HEK293T (cell line): ENCODE measurements at regions not wholly inside any gene's neighbourhood (a gene's known extent, or its start where the extent isn't known, plus 50 kb on each side); places are given as distances from the start of the nearest gene placed in this dataset.

ENCODE experiments used
- CTCF ChIA-PET: fragments of 350-600 bp; formaldehyde crosslinking; extraction: SDS; loops from one replicate; lab custom pipeline; 2021; ENCODE audit warnings: antibody characterized with exemption, inconsistent platforms; lab: Yijun Ruan, JAX
- POLR2A ChIA-PET: fragments of 350-600 bp; formaldehyde crosslinking; extraction: SDS; loops from one replicate; lab custom pipeline; 2020; ENCODE audit warnings: antibody characterized with exemption, inconsistent platforms; lab: Yijun Ruan, JAX
- DNase-seq: peaks from one replicate; pipeline ENCODE4 v3.0.0; 2012; ENCODE audit warnings: mixed read lengths; ENCODE audit errors: extremely low spot score
- ARNT ChIP-seq: fragments of 450-650 bp; IDR thresholded peaks from 2 replicates; pipeline ENCODE4 v1.6.1; 2017; ENCODE audit warnings: mild to moderate bottlenecking
- BHLHE40 ChIP-seq: fragments of 450-650 bp; IDR thresholded peaks from 2 replicates; pipeline ENCODE4 v1.6.1; 2016; ENCODE audit warnings: mild to moderate bottlenecking, moderate library complexity, borderline replicate concordance
- CTBP1 ChIP-seq: fragments of 450-650 bp; IDR thresholded peaks from 2 replicates; pipeline ENCODE4 v1.6.1; 2016; ENCODE audit warnings: borderline replicate concordance
- ELF4 ChIP-seq: fragments of 450-650 bp; IDR thresholded peaks from 2 replicates; pipeline ENCODE4 v1.6.1; 2017; ENCODE audit warnings: antibody characterized with exemption
- FOXA1 ChIP-seq: fragments of 450-650 bp; IDR thresholded peaks from 2 replicates; pipeline ENCODE4 v1.6.1; 2016; ENCODE audit warnings: mild to moderate bottlenecking
- FOXK2 ChIP-seq: fragments of 450-650 bp; IDR thresholded peaks from 2 replicates; pipeline ENCODE4 v1.6.1; 2016; ENCODE audit warnings: mild to moderate bottlenecking
- FOXM1 ChIP-seq: fragments of 450-650 bp; IDR thresholded peaks from 2 replicates; pipeline ENCODE4 v1.6.1; 2017; ENCODE audit warnings: mild to moderate bottlenecking, borderline replicate concordance
- HDGF ChIP-seq: fragments of 450-650 bp; IDR thresholded peaks from 2 replicates; pipeline ENCODE4 v1.6.1; 2017; ENCODE audit warnings: antibody characterized with exemption, borderline replicate concordance
- L3MBTL2 ChIP-seq: fragments of 450-650 bp; conservative IDR thresholded peaks from 2 replicates; pipeline ENCODE4 v1.6.1; 2016; ENCODE audit warnings: mild to moderate bottlenecking
- LEF1 ChIP-seq: fragments of 450-650 bp; IDR thresholded peaks from 2 replicates; pipeline ENCODE4 v1.6.1; 2017; ENCODE audit warnings: mild to moderate bottlenecking, borderline replicate concordance
- NFRKB ChIP-seq: fragments of 450-650 bp; IDR thresholded peaks from 2 replicates; pipeline ENCODE4 v1.6.1; 2016; ENCODE audit warnings: mild to moderate bottlenecking, moderate library complexity
- PKNOX1 ChIP-seq: fragments of 450-650 bp; IDR thresholded peaks from 2 replicates; pipeline ENCODE4 v1.6.1; 2016
- SP1 ChIP-seq: fragments of 450-650 bp; IDR thresholded peaks from 2 replicates; pipeline ENCODE4 v1.6.1; 2017
- SUZ12 ChIP-seq: fragments of 450-650 bp; IDR thresholded peaks from 2 replicates; pipeline ENCODE4 v1.6.1; 2016; ENCODE audit warnings: mild to moderate bottlenecking
- TARDBP ChIP-seq: fragments of 450-650 bp; IDR thresholded peaks from 2 replicates; pipeline ENCODE4 v1.6.1; 2016
- ZNF384 ChIP-seq: fragments of 450-650 bp; IDR thresholded peaks from 2 replicates; pipeline ENCODE4 v1.6.1; 2016

GRCh38 chr5:124584991-124585715, 161.3 kb downstream of the ZNF608 start:
- TF ChIP-seq FOXM1 (no peak), ELF4 (no peak), NFRKB (no peak)
- ChIA-PET POLR2A (interaction anchor here (1.2 kb wide), 1 partner anchor 14 kb away, joined by 4 read pairs; no protein-coding TSS in a partner anchor), CTCF (no interaction called here)
- no peak for DNase-seq

GRCh38 chr5:124583469-124584350, 162.7 kb downstream of the ZNF608 start:
- POLR2A ChIA-PET: interaction anchor here (0.7 to 1.0 kb wide), 2 partner anchors 9 to 14 kb away, joined by 3 read pairs; no protein-coding TSS in a partner anchor
- no peak for TF ChIP-seq HDGF
- no peak for TF ChIP-seq SUZ12
- TF ChIP-seq L3MBTL2: no peak
- TF ChIP-seq NFRKB: no peak
- no peak for TF ChIP-seq ELF4
- no peak for TF ChIP-seq PKNOX1
- TF ChIP-seq BHLHE40: no peak
- TF ChIP-seq FOXK2: no peak
- no peak for TF ChIP-seq FOXM1
- TF ChIP-seq TARDBP: no peak
- TF ChIP-seq ZNF384: no peak
- no peak for TF ChIP-seq CTBP1
- no peak for TF ChIP-seq LEF1
- no peak for TF ChIP-seq ARNT
- TF ChIP-seq FOXA1: no peak
- no peak for DNase-seq
- CTCF ChIA-PET: interaction anchor here (0.6 kb wide), 1 partner anchor 56 kb away, joined by 3 read pairs; no protein-coding TSS in a partner anchor

GRCh38 chr5:124582561-124582840, 163.9 kb downstream of the ZNF608 start:
- TF ChIP-seq CTBP1: no peak
- TF ChIP-seq SP1: no peak
- TF ChIP-seq ARNT: no peak
- TF ChIP-seq NFRKB: no peak
- TF ChIP-seq FOXK2: no peak
- TF ChIP-seq BHLHE40: no peak
- no peak for TF ChIP-seq FOXM1
- TF ChIP-seq ZNF384: no peak
- no peak for TF ChIP-seq SUZ12
- no peak for TF ChIP-seq LEF1
- ChIA-PET POLR2A (interaction anchor here (1.3 kb wide), 1 partner anchor 16 kb away, joined by 3 read pairs; no protein-coding TSS in a partner anchor), CTCF (interaction anchor here (0.8 kb wide), 1 partner anchor 10 kb away, joined by 3 read pairs; no protein-coding TSS in a partner anchor)
- no peak for DNase-seq

GRCh38 chr5:124581738-124582560, 164.5 kb downstream of the ZNF608 start:
- ChIA-PET CTCF (interaction anchor here (0.8 kb wide), 2 partner anchors 10 to 371 kb away, joined by 3 read pairs; no protein-coding TSS in a partner anchor), POLR2A (interaction anchor here (1.3 kb wide), 1 partner anchor 16 kb away, joined by 3 read pairs; no protein-coding TSS in a partner anchor)
- TF ChIP-seq HDGF (no peak), PKNOX1 (no peak)
- DNase-seq: no peak

- DNase-seq: no peak
- no peak for TF ChIP-seq SP1
- no peak for TF ChIP-seq HDGF
- TF ChIP-seq PKNOX1: no peak
- TF ChIP-seq BHLHE40: no peak
- TF ChIP-seq FOXM1: no peak
- TF ChIP-seq SUZ12: no peak
- no peak for TF ChIP-seq LEF1
- no peak for TF ChIP-seq FOXK2
- no peak for TF ChIP-seq NFRKB
- TF ChIP-seq L3MBTL2: no peak
- TF ChIP-seq ARNT: no peak
- no peak for TF ChIP-seq FOXA1
- no peak for TF ChIP-seq ELF4
- no peak for TF ChIP-seq ZNF384
- TF ChIP-seq CTBP1: no peak
- no peak for TF ChIP-seq TARDBP
- ChIA-PET CTCF (interaction anchor here (0.8 kb wide), 1 partner anchor 371 kb away, joined by 3 read pairs; no protein-coding TSS in a partner anchor), POLR2A (no interaction called here)
These were observed 165.3 kb downstream of the ZNF608 start for GRCh38 chr5:124580925-124581737.
